Astrocyte of the spinal cord (primary cell): ENCODE measurements at regions not wholly inside any gene's neighbourhood (a gene's known extent, or its start where the extent isn't known, plus 50 kb on each side); places are given as distances from the start of the nearest gene placed in this dataset.

Experiments used
- DNase-seq: peaks from one replicate; pipeline ENCODE4 v3.0.0; 2011; ENCODE audit warnings: low read depth, low spot score
- H3K4me3 ChIP-seq: 2 replicates; pipeline ENCODE4 v1.5.1; 2011; ENCODE audit warnings: low read depth, mild to moderate bottlenecking, low read length, moderate library complexity
- CTCF ChIP-seq: IDR thresholded peaks from 2 replicates; pipeline ENCODE4 v1.5.1; 2012; ENCODE audit warnings: low read depth, mild to moderate bottlenecking, low read length, inconsistent platforms
- in situ Hi-C: cut with HindIII; loops from 2 replicates; pipeline ENCODE4 v1.10.0; 2017; ENCODE audit warnings: low sequenced_read_pairs

GRCh38 chr2:21489080-21489479 is 365.3 kb downstream of the TDRD15 start:
- in situ Hi-C loops, result no loop called here
- no peak overlapping the region for H3K4me3 ChIP-seq
- TF ChIP-seq CTCF, result no peak
- DNase-seq, result no peak

- DNase-seq, result no peak
- in situ Hi-C loops, result no loop called here
- H3K4me3 ChIP-seq, result no peak overlapping the region
- TF ChIP-seq CTCF, result no peak
Measured at GRCh38 chr2:21498016-21498415, 374.2 kb downstream of the TDRD15 start.

- no peak for DNase-seq
- in situ Hi-C loops, result no loop called here
- H3K4me3 ChIP-seq, result no peak overlapping the region
- no peak for TF ChIP-seq CTCF
Measured at GRCh38 chr2:21500401-21500945, 376.7 kb downstream of the TDRD15 start.

GRCh38 chr2:21501376-21502027 is 377.7 kb downstream of the TDRD15 start:
- TF ChIP-seq CTCF, result no peak
- in situ Hi-C loops, result no loop called here
- DNase-seq, result no peak
- no peak overlapping the region for H3K4me3 ChIP-seq

GRCh38 chr2:21515903-21516302 is 392.1 kb downstream of the TDRD15 start:
- no peak for TF ChIP-seq CTCF
- no peak for DNase-seq
- in situ Hi-C loops, result no loop called here
- no peak overlapping the region for H3K4me3 ChIP-seq

- no peak for DNase-seq
- no peak overlapping the region for H3K4me3 ChIP-seq
- in situ Hi-C loops, result no loop called here
- no peak for TF ChIP-seq CTCF
Measured at GRCh38 chr2:21519412-21519811, 395.6 kb downstream of the TDRD15 start.
